Vagina (tissue), 2 donors: ENCODE measurements at regions not wholly inside any gene's neighbourhood (a gene's known extent, or its start where the extent isn't known, plus 50 kb on each side); places are given as distances from the start of the nearest gene placed in this dataset.

Experiments
- POLR2A ChIP-seq, 2 donors: fragments of 450-650 bp; IDR thresholded peaks; one replicate each; pipeline ENCODE4 v1.6.1; 2017; ENCODE audit warnings: antibody characterized with exemption in 2 of 2, mild to moderate bottlenecking in 2 of 2, moderate library complexity in 2 of 2
- POLR2AphosphoS5 ChIP-seq, 2 donors: sonication (generic); formaldehyde crosslinking; IDR thresholded peaks; one replicate each; pipeline ENCODE4 v1.9.0; 2017; ENCODE audit warnings: antibody characterized with exemption in 2 of 2, mild to moderate bottlenecking in 2 of 2, low read depth in 1 of 2; ENCODE audit not compliant: insufficient read depth in 1 of 2
- TF ChIP-seq, protein P1 (sequence below), 3 experiments: fragments of 450-650 bp in 2 of 3; fragments of 200-600 bp in 1 of 3; sonication (generic) in 1 of 3; IDR thresholded peaks; one replicate each; pipeline ENCODE4 v1.5.1; 2017 to 2019; ENCODE audit warnings: antibody characterized with exemption in 3 of 3, mild to moderate bottlenecking in 2 of 3, moderate library complexity in 2 of 3

DNA sequence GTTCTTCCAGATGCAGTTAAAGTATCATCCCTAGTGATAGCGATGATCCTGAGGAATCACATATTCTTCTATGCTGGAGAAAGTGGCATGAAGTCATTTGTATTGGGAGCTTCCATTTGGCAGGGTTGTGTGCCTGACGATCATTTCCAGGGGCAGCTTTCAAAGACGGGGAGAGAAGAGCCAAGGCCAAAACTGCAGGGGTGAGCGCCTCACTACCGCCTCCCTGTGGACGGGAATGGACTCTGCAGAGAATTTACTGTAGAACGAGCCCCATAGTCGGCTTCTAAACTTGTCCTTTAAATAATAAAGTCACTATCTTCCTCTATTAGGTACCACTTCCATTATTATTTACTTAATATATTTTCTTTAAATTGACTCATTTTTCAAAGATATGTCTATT lies 555.9 kb upstream of the TMEM132C start:
- TF ChIP-seq, protein P1, sequence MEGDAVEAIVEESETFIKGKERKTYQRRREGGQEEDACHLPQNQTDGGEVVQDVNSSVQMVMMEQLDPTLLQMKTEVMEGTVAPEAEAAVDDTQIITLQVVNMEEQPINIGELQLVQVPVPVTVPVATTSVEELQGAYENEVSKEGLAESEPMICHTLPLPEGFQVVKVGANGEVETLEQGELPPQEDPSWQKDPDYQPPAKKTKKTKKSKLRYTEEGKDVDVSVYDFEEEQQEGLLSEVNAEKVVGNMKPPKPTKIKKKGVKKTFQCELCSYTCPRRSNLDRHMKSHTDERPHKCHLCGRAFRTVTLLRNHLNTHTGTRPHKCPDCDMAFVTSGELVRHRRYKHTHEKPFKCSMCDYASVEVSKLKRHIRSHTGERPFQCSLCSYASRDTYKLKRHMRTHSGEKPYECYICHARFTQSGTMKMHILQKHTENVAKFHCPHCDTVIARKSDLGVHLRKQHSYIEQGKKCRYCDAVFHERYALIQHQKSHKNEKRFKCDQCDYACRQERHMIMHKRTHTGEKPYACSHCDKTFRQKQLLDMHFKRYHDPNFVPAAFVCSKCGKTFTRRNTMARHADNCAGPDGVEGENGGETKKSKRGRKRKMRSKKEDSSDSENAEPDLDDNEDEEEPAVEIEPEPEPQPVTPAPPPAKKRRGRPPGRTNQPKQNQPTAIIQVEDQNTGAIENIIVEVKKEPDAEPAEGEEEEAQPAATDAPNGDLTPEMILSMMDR (IDR thresholded peaks at IDR 0.05): no peak
- TF ChIP-seq POLR2AphosphoS5 (IDR thresholded peaks at IDR 0.05; ENCODE audit: insufficient read depth in 1 of 2, low read depth in 1 of 2) (no peak), POLR2A (IDR thresholded peaks at IDR 0.05) (no peak)
